D721Med (cell line): ENCODE measurements at regions not wholly inside any gene's neighbourhood (a gene's known extent, or its start where the extent isn't known, plus 50 kb on each side); places are given as distances from the start of the nearest gene placed in this dataset.
"Not testable (repeated sequence)": the region's sequence is repeated elsewhere in the genome, so short reads cannot be mapped to it uniquely, and the experiment has no call there.

Experiments used
- DNase-seq: peaks from one replicate; pipeline ENCODE4 v3.0.0; 2011; ENCODE audit warnings: low spot score; ENCODE audit not compliant: insufficient read length
- FAIRE-seq: peaks from 2 replicates; lab custom pipeline; 2011; peaks lifted over from hg19 to GRCh38; lab: Jason Lieb, UNC
- TF ChIP-seq, protein P1 (sequence below): IDR thresholded peaks from 2 replicates; pipeline ENCODE4 v1.5.1; 2012; ENCODE audit warnings: mild to moderate bottlenecking, control low read depth; ENCODE audit not compliant: insufficient read depth; ENCODE audit errors: missing control alignments

DNA sequence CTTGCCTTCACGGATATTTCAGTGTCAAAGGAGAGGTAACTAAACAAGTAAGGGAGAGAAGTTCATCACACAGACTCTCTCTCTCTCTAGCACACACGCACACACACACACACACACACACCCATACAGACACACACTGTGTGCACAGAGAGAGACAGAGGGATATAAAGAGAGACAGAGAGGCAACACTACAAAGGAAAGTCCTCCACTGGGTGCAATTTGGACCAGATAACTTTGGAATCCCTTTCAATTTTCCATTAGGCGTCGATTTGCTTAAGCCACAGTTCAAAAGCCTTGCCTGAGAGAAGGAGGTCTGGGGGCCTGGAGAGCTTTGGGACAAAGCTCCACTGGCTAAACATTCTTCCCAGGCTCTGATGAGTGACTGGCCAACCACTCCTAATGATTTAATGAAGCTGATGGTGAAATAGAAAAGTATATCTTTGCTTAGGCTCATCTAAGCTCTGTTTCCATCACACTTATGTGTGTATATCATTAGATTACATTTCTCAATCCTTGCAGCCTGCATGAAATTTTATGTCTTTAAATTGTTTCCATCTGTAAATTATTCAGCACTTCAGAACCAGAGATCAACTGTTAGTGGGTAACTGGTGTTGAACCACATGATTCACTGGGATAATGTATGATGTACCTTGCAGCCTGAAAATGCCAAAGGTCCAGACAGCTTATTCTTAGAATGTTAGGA, 180.8 kb downstream of the MAGEB17 start:
- TF ChIP-seq, protein P1, sequence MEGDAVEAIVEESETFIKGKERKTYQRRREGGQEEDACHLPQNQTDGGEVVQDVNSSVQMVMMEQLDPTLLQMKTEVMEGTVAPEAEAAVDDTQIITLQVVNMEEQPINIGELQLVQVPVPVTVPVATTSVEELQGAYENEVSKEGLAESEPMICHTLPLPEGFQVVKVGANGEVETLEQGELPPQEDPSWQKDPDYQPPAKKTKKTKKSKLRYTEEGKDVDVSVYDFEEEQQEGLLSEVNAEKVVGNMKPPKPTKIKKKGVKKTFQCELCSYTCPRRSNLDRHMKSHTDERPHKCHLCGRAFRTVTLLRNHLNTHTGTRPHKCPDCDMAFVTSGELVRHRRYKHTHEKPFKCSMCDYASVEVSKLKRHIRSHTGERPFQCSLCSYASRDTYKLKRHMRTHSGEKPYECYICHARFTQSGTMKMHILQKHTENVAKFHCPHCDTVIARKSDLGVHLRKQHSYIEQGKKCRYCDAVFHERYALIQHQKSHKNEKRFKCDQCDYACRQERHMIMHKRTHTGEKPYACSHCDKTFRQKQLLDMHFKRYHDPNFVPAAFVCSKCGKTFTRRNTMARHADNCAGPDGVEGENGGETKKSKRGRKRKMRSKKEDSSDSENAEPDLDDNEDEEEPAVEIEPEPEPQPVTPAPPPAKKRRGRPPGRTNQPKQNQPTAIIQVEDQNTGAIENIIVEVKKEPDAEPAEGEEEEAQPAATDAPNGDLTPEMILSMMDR = no peak
- FAIRE-seq (no peak), DNase-seq (no peak)

DNA sequence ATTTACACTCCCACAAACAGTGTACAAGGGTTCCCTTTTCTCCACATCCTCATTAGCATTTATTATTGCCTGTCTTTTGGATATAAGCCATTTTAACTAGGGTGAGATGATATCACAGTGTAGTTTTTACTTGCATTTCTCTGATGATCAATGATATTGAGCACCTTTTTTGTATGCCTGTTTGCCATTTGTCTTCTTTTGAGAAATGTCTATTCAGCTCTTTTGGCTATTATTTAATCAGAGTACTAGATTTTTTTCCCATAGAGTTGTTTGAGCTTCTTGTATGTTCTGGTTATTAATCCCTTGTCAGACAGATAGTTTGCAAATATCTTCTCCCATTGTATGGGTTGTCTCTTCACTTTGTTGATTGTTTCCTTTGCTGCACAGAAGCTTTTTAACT, 190.6 kb downstream of the MAGEB17 start:
- DNase-seq (no peak), FAIRE-seq (no peak)
- TF ChIP-seq, protein P1 = no peak

DNA sequence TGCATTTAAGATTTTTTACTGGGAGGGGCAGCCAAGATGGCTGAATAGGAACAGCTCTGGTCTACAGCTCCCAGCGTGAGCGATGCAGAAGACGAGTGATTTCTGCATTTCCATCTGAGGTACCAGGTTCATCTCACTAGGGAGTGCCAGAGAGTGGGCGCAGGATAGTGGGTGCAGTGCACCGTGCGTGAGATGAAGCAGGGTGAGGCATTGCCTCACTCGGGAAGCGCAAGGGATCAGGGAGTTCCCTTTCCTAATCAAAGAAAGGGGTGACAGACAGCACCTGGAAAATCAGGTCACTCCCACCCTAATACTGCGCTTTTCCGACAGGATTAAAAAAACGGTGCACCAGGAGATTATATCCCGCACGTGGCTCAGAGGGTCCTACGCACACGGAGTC, 192.8 kb downstream of the MAGEB17 start:
- FAIRE-seq, DNase-seq: not testable (repeated sequence)

DNA sequence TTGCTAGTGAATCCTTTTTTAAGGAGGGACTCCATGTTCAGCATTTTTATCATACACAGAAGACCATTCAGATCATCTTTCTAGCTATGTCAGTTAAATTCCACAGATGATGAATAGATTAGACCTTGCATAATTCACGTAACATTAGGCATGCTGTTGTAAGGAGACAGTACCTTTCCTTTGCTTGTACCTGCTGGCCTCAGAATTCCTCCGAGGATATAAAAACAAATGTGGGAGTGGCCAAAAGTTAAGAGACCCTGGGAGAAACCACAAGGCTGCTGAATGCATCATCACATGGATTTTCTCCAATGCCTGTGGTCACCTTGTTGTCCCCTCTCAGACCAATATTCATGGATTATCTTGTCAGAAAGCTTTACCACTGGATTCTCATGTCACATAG, 201.4 kb downstream of the MAGEB17 start:
- DNase-seq = no peak
- no peak for FAIRE-seq
- TF ChIP-seq, protein P1 = no peak

DNA sequence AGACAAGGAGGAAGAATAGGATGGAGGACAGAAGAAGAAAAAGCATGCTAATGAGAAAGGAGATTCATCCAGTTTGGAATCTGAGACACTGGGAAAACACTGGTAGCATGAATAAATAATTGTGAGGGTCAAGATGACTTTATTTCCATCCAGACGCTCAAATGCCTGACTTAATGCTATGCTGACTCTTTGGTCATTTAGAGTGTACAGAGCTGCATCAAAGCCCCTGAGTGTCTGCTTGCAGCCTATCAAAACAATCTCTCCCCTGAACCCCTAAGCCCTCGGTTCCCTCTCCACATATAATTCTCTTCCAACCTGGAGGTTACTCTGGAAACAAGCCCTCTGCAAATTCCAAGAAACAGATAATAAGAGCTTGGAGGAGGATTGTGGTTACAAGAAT, 208.8 kb downstream of the MAGEB17 start:
- no peak for FAIRE-seq
- DNase-seq = no peak
- TF ChIP-seq, protein P1 = no peak

DNA sequence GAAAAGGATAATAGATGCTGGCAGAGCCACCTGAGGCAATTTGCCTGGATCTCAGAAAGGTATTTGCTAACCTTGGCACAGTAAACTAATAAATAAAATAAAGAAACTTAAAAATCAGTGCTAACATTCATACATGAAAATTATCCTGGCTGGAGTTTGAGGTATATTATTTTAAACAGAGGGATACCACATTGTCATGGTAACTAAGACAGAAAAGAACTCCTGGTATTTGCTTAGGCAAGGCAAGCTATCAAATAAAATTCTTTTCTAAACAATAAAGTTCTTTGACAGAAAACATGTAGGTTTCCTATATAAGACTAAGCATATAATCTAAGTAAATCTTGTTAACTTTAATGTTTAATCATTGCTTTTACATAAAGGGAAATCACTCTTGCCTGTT, 218.8 kb downstream of the MAGEB17 start:
- DNase-seq (no peak), FAIRE-seq (no peak)
- TF ChIP-seq, protein P1 = no peak

DNA sequence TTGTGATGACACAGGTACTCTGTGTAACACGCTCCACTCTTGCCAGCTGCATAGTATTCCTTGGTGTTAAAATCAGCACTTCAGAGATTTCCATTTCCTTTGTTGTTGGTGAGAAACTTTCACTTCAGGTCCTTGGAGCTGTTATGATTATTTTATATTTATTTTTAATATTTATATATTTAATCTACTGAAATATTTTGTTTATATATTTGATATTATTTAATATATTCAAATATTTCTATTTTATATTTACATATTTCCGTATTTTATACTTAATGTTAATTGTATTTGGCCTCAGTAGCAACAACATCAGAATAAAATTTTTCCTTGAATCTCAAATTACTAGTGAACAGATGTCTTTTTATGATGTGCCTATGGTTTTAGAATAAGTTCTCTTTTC, 225.3 kb downstream of the MAGEB17 start:
- TF ChIP-seq, protein P1 = no peak
- FAIRE-seq = no peak
- no peak for DNase-seq
